Lung (tissue), 11 donors: ENCODE measurements at regions not wholly inside any gene's neighbourhood (a gene's known extent, or its start where the extent isn't known, plus 50 kb on each side); places are given as distances from the start of the nearest gene placed in this dataset.

Source experiments
- ATAC-seq: fragments of 200-7000 bp; cut with Tn5 transposase; one replicate; pipeline ENCODE4 v1.9.1; 2020; ENCODE audit warnings: moderate number of reproducible peaks; ENCODE audit not compliant: insufficient read depth, low FRiP score
- DNase-seq, 3 donors: peaks; one replicate each; pipeline ENCODE4 v3.0.0-alpha.2; 2013 to 2017
- H3K27ac ChIP-seq, 2 donors: one replicate each; pipeline ENCODE4 v1.5.1; 2013; ENCODE audit warnings: mild to moderate bottlenecking in 2 of 2, moderate library complexity in 2 of 2, control low read depth in 1 of 2, inconsistent platforms in 1 of 2, low read depth in 1 of 2, low read length in 1 of 2
- H3K27me3 ChIP-seq, 3 donors: one replicate each; pipeline ENCODE4 v1.5.1; 2013; ENCODE audit warnings: low read length in 2 of 3; ENCODE audit not compliant: control insufficient read depth in 3 of 3, insufficient read depth in 3 of 3
- H3K36me3 ChIP-seq, 4 donors: one replicate each; pipeline ENCODE4 v1.5.1; 2013; ENCODE audit warnings: low read length in 4 of 4, mild to moderate bottlenecking in 1 of 4, moderate library complexity in 1 of 4; ENCODE audit not compliant: control insufficient read depth in 4 of 4, insufficient read depth in 4 of 4
- H3K4me1 ChIP-seq, 5 donors: one replicate each; pipeline ENCODE4 v1.5.1; 2013; ENCODE audit warnings: low read length in 5 of 5, mild to moderate bottlenecking in 2 of 5, moderate library complexity in 1 of 5; ENCODE audit not compliant: control insufficient read depth in 5 of 5, insufficient read depth in 5 of 5
- H3K4me3 ChIP-seq: one replicate; pipeline ENCODE4 v1.5.1; 2013; ENCODE audit warnings: mild to moderate bottlenecking, control low read depth, moderate library complexity
- H3K9ac ChIP-seq, 2 donors: one replicate each; pipeline ENCODE4 v1.5.1; 2013; ENCODE audit warnings: low read length in 2 of 2, control low read depth in 1 of 2; ENCODE audit not compliant: insufficient read depth in 1 of 2
- H3K9me3 ChIP-seq, 4 donors: one replicate each; pipeline ENCODE4 v1.5.1; 2013; ENCODE audit warnings: low read length in 3 of 4, mild to moderate bottlenecking in 1 of 4, moderate library complexity in 1 of 4; ENCODE audit not compliant: control insufficient read depth in 4 of 4, insufficient read depth in 3 of 4
- CTCF ChIP-seq: IDR thresholded peaks from 2 replicates; pipeline ENCODE4 v1.5.1; 2012; ENCODE audit warnings: mild to moderate bottlenecking; ENCODE audit errors: control extremely low read depth, extremely low read depth
- WGBS, 2 donors: extraction: QIAGEN DNeasy Blood & Tissue Kit; methylation state at CpG; one replicate each; pipeline ENCODE4 v1.1.7; 2013; 5-methylcytosine and 5-hydroxymethylcytosine counted together
- donor health status: control.
- donor health status: control.
- donor health status: Bipolar disorder and iron deficiency.
- donor health status: healthy.
- donor health status: DM: yes; HTN: yes; CAD: no.

- Histone ChIP-seq H3K9ac (no peak overlapping the region), H3K4me3 (no peak overlapping the region), H3K27ac (no peak overlapping the region), H3K27me3 (no peaks in the 10 kb centered on the region), H3K9me3 (peaks cover 0 to 3% (median 0%) of the 10 kb centered on the region in 4 donors), H3K36me3 (no peaks in the 10 kb centered on the region), H3K4me1 (no peaks in the 10 kb centered on the region)
- ATAC-seq, result no peak
- DNase-seq, result no peak
- no peak for TF ChIP-seq CTCF
- WGBS, 2 donors, result 84 to 93% methylated on average over 1 of the region's 1 CpG
Observed at GRCh38 chr10:8255301-8255700, 200.8 kb downstream of the GATA3 start.

- peaks cover 0 to 3% (median 0%) of the 10 kb centered on the region in 4 donors for H3K9me3 ChIP-seq
- H3K36me3 ChIP-seq, result no peaks in the 10 kb centered on the region
- H3K4me3 ChIP-seq, result no peak overlapping the region
- 94 to 96% methylated on average over 16 of the region's 16 CpGs for WGBS, 2 donors
- H3K4me1 ChIP-seq, result no peaks in the 10 kb centered on the region
- ATAC-seq (no peak), DNase-seq (no peak)
- TF ChIP-seq CTCF, result no peak
- H3K27me3 ChIP-seq, result peaks cover 0 to 3% (median 0%) of the 10 kb centered on the region in 3 donors
- no peak overlapping the region for H3K27ac ChIP-seq
- H3K9ac ChIP-seq, result no peak overlapping the region
Observed at GRCh38 chr10:8260645-8261044, 206.2 kb downstream of the GATA3 start.

GRCh38 chr10:8262317-8262716 lies 207.8 kb downstream of the GATA3 start:
- no peak for DNase-seq

More at GRCh38 chr10:8262317-8262716, 207.8 kb downstream of the GATA3 start:
- Histone ChIP-seq H3K36me3 (no peaks in the 10 kb centered on the region), H3K4me3 (no peak overlapping the region), H3K9me3 (peaks cover 0 to 3% (median 0%) of the 10 kb centered on the region in 4 donors), H3K4me1 (no peaks in the 10 kb centered on the region), H3K9ac (no peak overlapping the region), H3K27ac (no peak overlapping the region), H3K27me3 (peaks cover 0 to 3% (median 0%) of the 10 kb centered on the region in 3 donors)
- no peak for ATAC-seq
- 92 to 93% methylated on average over 4 of the region's 4 CpGs for WGBS, 2 donors
- TF ChIP-seq CTCF, result no peak
